IMR-90 (cell line): ENCODE measurements at regions not wholly inside any gene's neighbourhood (a gene's known extent, or its start where the extent isn't known, plus 50 kb on each side); places are given as distances from the start of the nearest gene placed in this dataset.

Source experiments
- ATAC-seq: fragments of 200-7000 bp; cut with Tn5 transposase; 2 replicates; pipeline ENCODE4 v1.9.1; 2020; ENCODE audit warnings: low read depth, mild to moderate bottlenecking, moderate library complexity
- BruUV-seq: library from RNA; stranded (reverse); fragments of 400-500 nt; replicated peaks from 2 replicates; lab custom pipeline; 2021; lab: Mats Ljungman, UMichigan
- CTCF ChIA-PET: fragments of 300-600 bp; formaldehyde crosslinking; extraction: SDS; loops from one replicate; lab custom pipeline; 2021; ENCODE audit warnings: antibody characterized with exemption; lab: Yijun Ruan, JAX
- POLR2A ChIA-PET: fragments of 300-600 bp; sonication (Branson Sonifier 250); formaldehyde crosslinking; loops from one replicate; lab custom pipeline; 2022; ENCODE audit warnings: antibody characterized with exemption; ENCODE audit not compliant: unreplicated experiment; lab: Charles Lee
- DNase-seq: peaks from one replicate; pipeline ENCODE4 v3.0.0; 2013
- H2AFZ ChIP-seq: replicated peaks from 2 replicates; pipeline ENCODE3; 2013; ENCODE audit warnings: low read length, mild to moderate bottlenecking; ENCODE audit not compliant: poor library complexity
- H2AK5ac ChIP-seq: 2 replicates; pipeline ENCODE4 v1.6.1; 2013; ENCODE audit warnings: low read depth, low read length, inconsistent platforms
- H2AK9ac ChIP-seq: replicated peaks from 2 replicates; pipeline ENCODE3; 2013; ENCODE audit warnings: mild to moderate bottlenecking, low read depth, low read length, moderate library complexity; ENCODE audit not compliant: poor library complexity
- H2BK120ac ChIP-seq: 2 replicates; pipeline ENCODE4 v1.6.1; 2013; ENCODE audit warnings: low read depth, low read length, inconsistent platforms
- H2BK15ac ChIP-seq: 3 replicates; pipeline ENCODE4 v1.6.1; 2013; ENCODE audit warnings: low read depth, low read length, inconsistent platforms
- H2BK20ac ChIP-seq: 2 replicates; pipeline ENCODE4 v1.6.1; 2013; ENCODE audit warnings: low read depth, mild to moderate bottlenecking, inconsistent platforms, low read length, moderate library complexity
- H2BK5ac ChIP-seq: 2 replicates; pipeline ENCODE4 v1.6.1; 2013; ENCODE audit warnings: mild to moderate bottlenecking, low read depth, low read length, inconsistent platforms; ENCODE audit not compliant: poor library complexity, severe bottlenecking
- H3K14ac ChIP-seq: replicated peaks from 2 replicates; pipeline ENCODE4 v1.6.1; 2013; ENCODE audit warnings: low read depth, low read length, inconsistent platforms
- H3K18ac ChIP-seq: 2 replicates; pipeline ENCODE4 v1.6.1; 2013; ENCODE audit warnings: low read depth, low read length, control low read depth
- H3K23ac ChIP-seq: 2 replicates; pipeline ENCODE4 v1.6.1; 2013; ENCODE audit warnings: low read depth, low read length, inconsistent platforms
- H3K27ac ChIP-seq: 2 replicates; pipeline ENCODE4 v1.5.1; 2013; ENCODE audit warnings: mild to moderate bottlenecking, control low read depth, low read length; ENCODE audit not compliant: insufficient read depth
- H3K27me3 ChIP-seq: 2 replicates; pipeline ENCODE4 v1.6.1; 2013; ENCODE audit warnings: low read length; ENCODE audit not compliant: control insufficient read depth, insufficient read depth
- H3K36me3 ChIP-seq: 2 replicates; pipeline ENCODE4 v1.6.1; 2013; ENCODE audit warnings: low read length, mixed read lengths; ENCODE audit not compliant: control insufficient read depth, insufficient read depth
- H3K4ac ChIP-seq: 2 replicates; pipeline ENCODE4 v1.6.1; 2013; ENCODE audit warnings: low read depth, low read length, inconsistent platforms
- H3K4me1 ChIP-seq: 2 replicates; pipeline ENCODE4 v1.6.1; 2013; ENCODE audit warnings: low read length, mixed read lengths; ENCODE audit not compliant: control insufficient read depth, insufficient read depth
- H3K4me2 ChIP-seq: 2 replicates; pipeline ENCODE4 v1.6.1; 2013; ENCODE audit warnings: low read depth, mild to moderate bottlenecking, control low read depth, low read length, moderate library complexity
- H3K4me3 ChIP-seq: 2 replicates; pipeline ENCODE4 v1.5.1; 2013; ENCODE audit warnings: low read depth, mild to moderate bottlenecking, control low read depth, low read length, moderate library complexity; ENCODE audit not compliant: insufficient read depth
- H3K56ac ChIP-seq: 2 replicates; pipeline ENCODE4 v1.6.1; 2013; ENCODE audit warnings: low read length, inconsistent platforms; ENCODE audit not compliant: insufficient read depth; ENCODE audit errors: extremely low read depth
- H3K79me1 ChIP-seq, 2 experiments: 2 replicates each; pipeline ENCODE4 v1.6.1; 2013; ENCODE audit warnings: low read length in 2 of 2, inconsistent platforms in 1 of 2, low read depth in 1 of 2
- H3K9ac ChIP-seq: 2 replicates; pipeline ENCODE4 v1.6.1; 2013; ENCODE audit warnings: low read depth, low read length, control low read depth
- H3K9me1 ChIP-seq: 2 replicates; pipeline ENCODE4 v1.6.1; 2013; ENCODE audit warnings: low read length, inconsistent platforms; ENCODE audit not compliant: insufficient read depth
- H3K9me3 ChIP-seq: 2 replicates; pipeline ENCODE4 v1.6.1; 2013; ENCODE audit warnings: low read length; ENCODE audit not compliant: control insufficient read depth, insufficient read depth
- H4K20me1 ChIP-seq: 2 replicates; pipeline ENCODE4 v1.6.1; 2013; ENCODE audit warnings: low read length, inconsistent platforms; ENCODE audit not compliant: insufficient read depth
- H4K5ac ChIP-seq: 2 replicates; pipeline ENCODE4 v1.6.1; 2013; ENCODE audit warnings: mild to moderate bottlenecking, low read depth, low read length, control low read depth
- H4K8ac ChIP-seq, 2 experiments: 2 replicates each; pipeline ENCODE4 v1.6.1; 2013; ENCODE audit warnings: low read depth in 2 of 2, low read length in 2 of 2, control low read depth in 1 of 2, inconsistent platforms in 1 of 2
- H4K91ac ChIP-seq: 2 replicates; pipeline ENCODE4 v1.6.1; 2013; ENCODE audit warnings: low read depth, low read length, inconsistent platforms; ENCODE audit not compliant: insufficient read depth
- CHD1 ChIP-seq: IDR thresholded peaks from 2 replicates; pipeline ENCODE4 v1.6.1; 2012; ENCODE audit warnings: low read depth, low read length, improper control_type of control experiment
- WGBS, 2 experiments: methylation state at CpG; one replicate each; pipeline versions ENCODE4 v1.1.5 to v1.1.7; 2013; ENCODE audit warnings: missing lambda C conversion rate in 2 of 2; ENCODE audit not compliant: insufficient read length in 1 of 2; ENCODE audit errors: extremely low coverage in 2 of 2; 5-methylcytosine and 5-hydroxymethylcytosine counted together
- dilution Hi-C: fragments of 300-500 bp; cut with HindIII; formaldehyde crosslinking; loops from one replicate; pipeline ENCODE4 v1.14.3; 2018; ENCODE audit warnings: low sequenced_read_pairs; ENCODE audit not compliant: unreplicated experiment
- in situ Hi-C: fragments of 300-500 bp; cut with MboI; formaldehyde crosslinking; loops from 3 replicates; pipeline ENCODE4 v1.14.3; 2019; ENCODE audit warnings: low sequenced_read_pairs, inconsistent platforms, mixed read lengths
- intact Hi-C: fragments of 100-400 bp; cut with micrococcal nuclease; formaldehyde crosslinking; loops from 2 replicates; pipeline ENCODE4 v1.10.0; 2022

DNA sequence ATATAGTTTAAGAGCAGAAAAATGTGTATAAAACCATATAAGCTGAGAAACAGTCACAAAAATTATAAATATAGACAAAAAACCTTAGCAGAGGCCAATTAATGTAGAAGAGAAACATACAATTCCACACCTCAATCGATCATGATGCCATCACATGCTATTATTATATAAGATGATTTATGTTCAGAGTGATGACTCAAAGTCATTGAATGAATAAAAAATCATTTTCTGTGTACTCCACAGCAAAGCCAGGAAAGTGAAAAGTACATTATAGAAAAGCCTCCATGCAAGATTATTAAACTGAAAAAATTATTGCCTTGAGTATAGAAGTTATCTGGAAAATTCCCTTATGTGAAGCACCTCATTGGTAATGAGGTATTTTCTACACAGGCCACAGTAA is 229.2 kb upstream of the PPFIA2 start:
- H3K4me1 ChIP-seq = no peaks in the 10 kb centered on the region
- no peaks in the 10 kb centered on the region for H3K36me3 ChIP-seq
- H3K9me3 ChIP-seq = peaks cover 2% of the 10 kb centered on the region; the same call in 1 of the 2 replicates
- H2AFZ ChIP-seq = no peak overlapping the region
- no CpG with 5 or more reads among the region's 1 CpG for WGBS, 2 experiments
- no peak overlapping the region for H3K9ac ChIP-seq
- H3K27ac ChIP-seq = no peak overlapping the region
- no peak overlapping the region for H4K91ac ChIP-seq
- no peak overlapping the region for H3K14ac ChIP-seq
- no peaks in the 10 kb centered on the region for H3K79me1 ChIP-seq
- no peak overlapping the region for H3K23ac ChIP-seq
- no peaks in the 10 kb centered on the region for H4K20me1 ChIP-seq
- no TSS peak for BruUV-seq
- H3K9me1 ChIP-seq = no peaks in the 10 kb centered on the region
- H4K5ac ChIP-seq = no peak overlapping the region
- no peak overlapping the region for H3K18ac ChIP-seq
- H2AK5ac ChIP-seq = no peak overlapping the region
- dilution Hi-C loops (no loop called here), intact Hi-C loops (no loop called here), in situ Hi-C loops (no loop called here)
- H3K4me2 ChIP-seq = no peak overlapping the region
- H2BK20ac ChIP-seq = no peak overlapping the region
- H4K8ac ChIP-seq = no peak overlapping the region
- no peak overlapping the region for H2BK15ac ChIP-seq
- H2BK120ac ChIP-seq = no peak overlapping the region
- H3K4me3 ChIP-seq = no peak overlapping the region
- no peak overlapping the region for H3K4ac ChIP-seq
- ATAC-seq = no peak
- no peak for TF ChIP-seq CHD1
- no peak overlapping the region for H2AK9ac ChIP-seq
- POLR2A ChIA-PET = no interaction called here
- no peak overlapping the region for H2BK5ac ChIP-seq
- H3K27me3 ChIP-seq = no peaks in the 10 kb centered on the region
- CTCF ChIA-PET = no interaction called here
- no peak overlapping the region for H3K56ac ChIP-seq
- DNase-seq = no peak
